ENCODE measurements at regions not wholly inside any gene's neighbourhood (a gene's known extent, or its start where the extent isn't known, plus 50 kb on each side); places are given as distances from the start of the nearest gene placed in this dataset.

DNA sequence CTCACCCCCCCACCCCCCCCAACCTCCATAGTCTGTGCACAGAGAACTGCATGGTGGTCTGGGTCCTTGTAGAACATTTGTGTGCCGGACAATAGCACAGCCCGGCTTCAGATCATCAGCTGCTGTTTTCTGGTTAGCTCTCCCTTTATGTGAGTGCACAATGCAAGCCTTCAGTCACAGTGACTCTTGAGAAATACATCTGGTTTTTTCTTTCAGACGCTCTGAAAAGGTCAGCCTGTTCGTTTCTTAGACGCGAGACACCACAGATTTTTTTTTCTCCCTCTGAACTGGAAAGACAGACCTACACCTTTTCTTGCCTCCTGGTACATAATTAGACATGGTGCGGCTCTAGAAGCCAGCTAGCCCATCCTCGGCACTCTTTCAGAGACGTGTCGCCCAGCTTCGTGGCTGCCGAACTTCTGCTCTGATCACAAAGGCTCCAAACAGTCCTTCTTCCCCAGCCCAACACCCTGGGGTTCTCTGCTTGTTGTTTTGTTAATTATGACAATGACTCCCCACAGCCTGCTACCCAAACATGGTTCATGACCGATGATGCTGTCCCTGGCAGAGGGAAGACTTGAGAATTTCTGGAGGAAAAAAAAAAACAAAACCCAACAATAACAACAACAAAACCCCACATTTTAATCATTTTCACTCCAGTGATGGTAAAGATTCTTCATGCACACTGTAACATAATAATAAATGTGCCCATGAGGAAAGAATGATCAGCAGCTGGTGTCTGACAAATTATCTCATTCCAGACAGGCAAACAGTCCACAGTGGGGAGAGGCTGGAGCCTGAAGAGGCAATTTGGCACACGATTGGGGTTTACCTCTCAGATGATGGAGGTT lies 241.4 kb upstream of the ZNF462 start:
- no peak for DNase-seq

DNA sequence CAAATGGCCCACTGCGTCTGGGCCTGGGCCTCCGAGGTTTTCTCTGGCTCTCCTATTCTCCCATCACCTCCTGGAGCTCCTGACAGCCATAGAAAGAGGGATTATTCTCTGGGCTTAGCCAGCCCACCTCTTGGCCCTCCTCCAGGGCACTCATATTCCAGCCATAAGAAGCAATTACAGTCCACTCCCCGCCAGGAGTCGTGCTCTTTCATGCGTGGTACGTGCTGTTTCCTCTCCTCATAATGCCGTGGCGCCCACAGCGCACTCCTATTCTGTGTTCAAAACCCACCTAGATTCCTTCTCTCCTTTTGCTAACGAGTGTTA lies 240.8 kb upstream of the ZNF462 start:
- no peak for DNase-seq

DNA sequence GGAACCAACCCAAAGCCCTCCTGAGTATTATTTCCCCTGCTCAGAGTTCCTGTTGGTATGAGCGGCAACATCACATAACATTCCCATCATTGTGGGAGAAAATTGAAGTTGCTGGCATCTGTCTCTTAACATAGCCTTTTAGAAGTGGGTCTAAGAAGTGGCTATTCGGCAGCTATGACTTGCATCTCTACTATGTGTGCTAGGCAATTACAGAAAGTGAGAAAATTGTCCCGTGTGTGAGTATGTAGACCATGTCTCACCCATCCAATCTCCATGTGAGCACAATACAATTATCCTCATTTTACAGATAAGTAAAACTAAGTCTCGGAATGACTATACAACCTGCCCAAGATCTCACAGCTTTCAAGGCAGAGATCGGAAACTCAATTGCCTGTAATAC lies 239.4 kb upstream of the ZNF462 start:
- DNase-seq, result no peak

DNA sequence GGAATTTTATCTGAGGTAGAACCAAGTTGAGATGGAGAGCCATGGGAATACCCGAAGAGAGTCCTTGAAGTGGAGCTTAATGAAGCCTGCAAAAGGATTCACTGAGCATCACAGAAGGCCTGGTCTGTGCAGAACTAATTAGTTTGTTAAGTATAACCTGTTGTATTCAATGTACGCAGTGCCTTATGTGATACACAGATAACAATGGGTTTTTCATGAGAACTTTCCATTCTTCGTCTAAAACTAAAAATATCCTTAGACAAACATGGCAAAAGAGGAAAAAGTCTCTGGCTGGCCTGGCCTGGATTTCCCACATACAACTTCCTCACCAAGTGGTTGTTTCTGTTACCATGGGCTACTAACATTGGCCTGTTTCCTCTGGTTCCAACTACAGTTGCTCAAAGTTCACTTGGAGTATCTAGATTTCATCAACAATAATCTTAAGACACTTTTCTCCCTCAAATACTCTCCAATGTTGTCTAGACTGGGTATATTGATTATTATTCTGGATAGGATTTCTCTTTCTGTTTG lies 237.6 kb upstream of the ZNF462 start:
- no peak for DNase-seq

- DNase-seq, result no peak
Measured at GRCh38 chr9:106626936-106627335, 236.0 kb upstream of the ZNF462 start.

GRCh38 chr9:106632621-106633020 lies 230.3 kb upstream of the ZNF462 start:
- DNase-seq, result no peak

DNA sequence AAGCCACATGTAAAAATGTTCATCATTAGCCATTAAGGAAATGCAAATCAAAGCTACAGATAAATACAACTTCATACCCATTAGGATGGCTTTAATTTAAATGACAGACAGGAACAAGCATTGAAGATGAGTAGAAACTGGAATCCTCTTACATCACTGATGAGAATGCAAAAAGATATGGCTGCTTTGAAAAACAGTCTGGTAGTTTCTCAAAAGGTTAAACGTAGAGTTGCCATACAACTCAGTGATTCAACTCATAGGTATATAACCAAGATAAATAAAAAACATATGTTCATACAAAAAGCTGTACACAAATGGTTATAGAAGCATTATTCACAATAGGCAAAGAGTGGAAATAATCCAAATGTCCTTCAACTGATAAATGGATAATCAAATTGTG lies 228.8 kb upstream of the ZNF462 start:
- DNase-seq, result no peak

DNA sequence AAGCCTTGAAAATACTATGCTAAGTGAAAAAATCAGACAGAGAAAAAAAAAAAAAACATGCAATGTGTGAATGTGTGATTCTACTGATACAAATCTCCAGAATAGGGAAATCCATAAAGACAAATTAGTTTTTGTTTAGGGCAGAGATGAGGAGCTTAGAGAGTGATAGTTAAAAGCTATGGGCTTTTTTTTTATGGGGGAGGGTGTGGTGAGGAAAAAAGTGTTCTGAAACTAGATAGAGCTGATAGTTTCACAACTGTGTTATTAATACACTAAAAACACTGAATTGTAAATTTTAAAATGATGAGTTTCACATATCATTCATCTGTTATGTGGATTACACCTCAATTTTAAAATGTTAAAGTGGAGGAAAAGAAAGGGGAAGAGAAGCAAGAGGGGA lies 228.3 kb upstream of the ZNF462 start:
- no peak for DNase-seq

DNA sequence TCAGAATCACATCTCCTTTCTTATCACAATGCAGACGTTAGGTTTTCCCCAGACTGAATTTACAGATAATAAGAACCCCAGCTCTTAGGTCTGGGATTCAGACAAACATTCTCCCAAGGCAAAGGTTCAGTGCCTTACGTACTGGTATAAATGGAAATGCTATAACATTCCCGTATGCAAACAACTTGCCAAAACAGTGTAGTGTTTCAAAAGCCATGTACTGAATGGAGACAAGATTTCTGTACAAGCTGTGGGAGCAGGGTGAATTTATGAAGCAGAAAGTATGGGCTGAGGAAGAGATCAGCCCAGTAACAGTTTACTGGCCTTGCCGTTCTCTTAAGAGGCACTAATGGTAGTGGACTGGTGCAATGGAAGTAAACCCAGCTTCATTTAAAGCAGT lies 225.5 kb upstream of the ZNF462 start:
- DNase-seq, result no peak

GRCh38 chr9:106639873-106640568 lies 222.9 kb upstream of the ZNF462 start:
- no peak for DNase-seq

- DNase-seq, result no peak
Measured at GRCh38 chr9:106643211-106643930, 219.6 kb upstream of the ZNF462 start.

DNA sequence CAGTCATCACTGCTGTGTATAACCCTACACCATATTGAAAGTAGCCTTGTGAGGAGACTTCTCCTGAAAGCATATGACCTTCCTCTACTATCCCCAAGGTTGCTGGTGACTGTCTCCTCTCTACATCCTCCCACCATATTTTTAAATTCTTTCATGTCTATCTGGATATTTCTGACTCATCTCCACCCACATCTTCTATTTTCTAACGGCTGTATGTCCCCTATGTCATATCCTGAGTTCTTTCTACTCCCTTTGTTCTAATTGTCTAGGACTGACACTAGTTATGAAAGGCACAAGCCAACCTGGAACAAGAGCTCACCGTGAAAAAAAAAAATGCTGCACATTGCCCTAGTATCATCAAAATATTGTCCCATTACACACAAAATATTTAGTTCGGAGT lies 218.3 kb upstream of the ZNF462 start:
- DNase-seq, result no peak

DNA sequence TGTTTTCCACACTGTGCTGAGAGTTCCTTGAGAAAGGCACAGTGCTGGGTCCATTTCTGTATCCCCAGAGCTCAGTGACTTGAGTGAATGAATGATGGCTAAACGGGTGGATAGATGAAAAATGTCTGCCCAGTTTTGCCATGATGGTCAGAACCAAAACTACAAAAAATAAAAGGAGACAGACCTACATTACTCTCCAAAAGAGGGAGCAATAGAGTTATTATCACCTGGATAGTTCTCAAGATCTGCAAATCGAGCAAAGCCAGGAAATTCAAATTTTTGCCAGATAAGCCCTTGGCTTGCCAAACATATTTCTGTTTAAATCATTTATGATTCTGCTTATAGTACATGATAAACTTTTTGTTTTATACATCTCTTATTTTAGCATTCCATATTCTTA lies 214.2 kb upstream of the ZNF462 start:
- DNase-seq, result no peak

DNA sequence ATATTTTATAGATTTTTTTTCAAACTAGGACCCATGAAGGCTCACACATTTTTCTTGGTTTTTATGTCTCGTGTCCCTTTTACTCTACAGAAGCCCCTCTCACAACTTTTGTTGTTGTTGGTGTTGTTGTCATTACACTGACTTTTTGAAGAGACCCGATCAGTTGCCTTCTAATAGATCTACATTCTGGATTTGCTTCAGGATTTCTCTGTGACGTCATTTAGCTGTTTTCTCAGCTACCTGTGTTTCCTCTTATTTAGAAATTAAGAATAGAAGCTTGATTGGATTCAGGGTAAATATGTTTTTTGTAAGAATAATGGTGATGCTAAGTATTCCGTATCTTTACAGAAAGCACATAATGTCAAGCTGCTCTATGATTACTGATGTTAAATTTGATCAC lies 213.3 kb upstream of the ZNF462 start:
- no peak for DNase-seq

DNA sequence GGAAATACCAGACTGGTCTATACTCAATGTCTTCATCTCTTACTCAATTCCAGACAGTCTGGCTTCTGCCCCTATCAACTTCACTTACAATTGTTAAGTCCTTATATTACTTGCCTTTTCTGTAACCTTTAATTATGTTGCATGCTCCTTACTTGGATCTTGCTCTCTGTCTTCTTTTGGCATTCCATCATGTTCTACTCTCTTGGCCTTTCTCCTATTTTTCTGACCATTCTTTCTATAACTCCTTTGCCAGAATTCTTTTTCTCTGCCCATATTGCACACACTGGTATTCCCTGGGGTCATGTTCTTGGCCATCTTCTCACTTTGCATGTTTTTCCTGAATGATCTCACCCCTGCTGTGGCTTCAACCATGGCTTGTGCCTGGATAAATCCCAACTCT lies 209.8 kb upstream of the ZNF462 start:
- no peak for DNase-seq

GRCh38 chr9:106655966-106656365 lies 207.0 kb upstream of the ZNF462 start:
- DNase-seq, result no peak

- no peak for DNase-seq
Measured at GRCh38 chr9:106657926-106658325, 205.0 kb upstream of the ZNF462 start.

GRCh38 chr9:106668534-106668933 lies 194.4 kb upstream of the ZNF462 start:
- DNase-seq, result no peak

DNA sequence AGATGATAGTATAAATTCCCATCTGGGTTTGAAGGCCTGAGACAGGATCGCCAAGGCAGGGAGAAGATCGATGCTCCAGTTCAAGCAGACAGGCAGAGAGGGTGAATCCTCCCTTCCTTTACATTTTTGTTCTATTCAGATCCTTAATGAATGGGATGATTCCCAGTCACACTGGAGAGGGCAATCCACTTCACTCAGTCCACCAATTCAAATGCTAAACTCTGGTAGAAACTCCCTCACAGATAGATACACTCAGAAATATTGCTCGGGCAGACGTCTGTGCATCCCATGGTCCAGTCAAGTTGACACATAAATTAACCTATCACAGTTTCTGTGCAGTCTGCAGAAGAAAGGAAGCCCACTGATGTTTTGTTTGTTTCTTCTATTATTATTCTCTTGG lies 193.1 kb upstream of the ZNF462 start:
- DNase-seq, result no peak

DNA sequence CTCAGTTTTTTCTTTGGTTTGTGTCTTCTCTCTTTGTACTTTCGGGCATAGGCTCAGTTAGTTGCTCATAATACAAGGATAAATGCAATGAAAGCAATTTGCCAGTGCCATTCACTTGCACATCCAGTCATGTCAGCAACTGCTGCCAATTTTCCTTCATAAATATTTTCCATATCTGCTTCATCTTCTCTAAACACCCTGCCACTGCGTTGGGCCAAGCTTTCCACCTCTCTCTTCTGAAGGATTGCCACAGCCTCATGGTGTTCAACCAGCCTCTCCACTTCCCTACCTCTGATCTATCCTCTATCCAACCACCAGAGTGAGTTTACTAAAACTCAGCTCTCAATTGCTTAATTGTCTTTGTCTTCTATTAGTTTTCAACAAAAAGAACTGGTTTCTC lies 192.5 kb upstream of the ZNF462 start:
- DNase-seq, result no peak

GRCh38 chr9:106675780-106676179 lies 187.2 kb upstream of the ZNF462 start:
- DNase-seq, result no peak

- DNase-seq, result no peak
Measured at GRCh38 chr9:106677374-106677773, 185.6 kb upstream of the ZNF462 start.

- DNase-seq, result no peak
Measured at GRCh38 chr9:106677830-106678229, 185.1 kb upstream of the ZNF462 start.

DNA sequence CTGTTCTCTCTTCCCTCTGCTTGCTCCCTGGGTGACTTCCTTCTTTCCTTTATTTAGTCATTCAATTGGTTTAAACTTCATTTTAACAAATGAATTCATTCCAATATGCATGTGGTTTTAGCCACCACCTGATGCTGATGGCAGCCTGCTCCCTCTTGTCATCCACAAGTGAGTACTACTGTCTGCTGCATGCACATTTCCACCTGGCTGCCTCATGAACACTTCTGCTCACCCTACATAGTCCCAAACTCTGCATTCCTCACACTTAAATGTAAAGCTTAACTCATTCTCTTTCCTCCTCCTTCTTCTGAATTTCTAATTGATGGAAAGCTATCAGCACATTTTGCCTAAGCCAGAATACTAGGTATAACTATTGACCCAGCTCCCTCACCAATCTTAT lies 184.7 kb upstream of the ZNF462 start:
- no peak for DNase-seq
